GM18907 (cell line): ENCODE measurements at regions not wholly inside any gene's neighbourhood (a gene's known extent, or its start where the extent isn't known, plus 50 kb on each side); places are given as distances from the start of the nearest gene placed in this dataset.
"Not testable (repeated sequence)": the region's sequence is repeated elsewhere in the genome, so short reads cannot be mapped to it uniquely, and the experiment has no call there.

Source experiments
- ATAC-seq: cut with Tn5 transposase; IDR thresholded peaks from one replicate; pipeline ENCODE4 v1.9.1; 2021; ENCODE audit warnings: mild to moderate bottlenecking, moderate library complexity; ENCODE audit not compliant: unreplicated experiment

GRCh38 chr1:201719812-201720521, 109.0 kb upstream of the IPO9 start:
- ATAC-seq: no peak

DNA sequence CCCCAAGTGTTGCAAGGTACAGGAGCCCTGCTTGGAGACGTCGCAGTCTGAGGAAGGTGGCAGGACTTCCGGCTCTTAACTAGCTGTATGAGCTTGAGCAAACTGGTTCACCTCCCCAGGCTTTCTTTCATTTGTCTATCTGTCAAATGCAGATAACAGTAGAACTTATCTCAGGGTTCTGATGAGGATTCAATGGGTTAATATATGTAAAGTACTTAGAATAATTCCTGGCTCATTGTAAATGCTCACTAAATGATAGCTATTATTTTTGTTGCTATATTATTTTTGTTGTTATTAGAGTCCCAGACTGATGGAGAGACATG, 108.5 kb upstream of the IPO9 start:
- ATAC-seq: no peak

DNA sequence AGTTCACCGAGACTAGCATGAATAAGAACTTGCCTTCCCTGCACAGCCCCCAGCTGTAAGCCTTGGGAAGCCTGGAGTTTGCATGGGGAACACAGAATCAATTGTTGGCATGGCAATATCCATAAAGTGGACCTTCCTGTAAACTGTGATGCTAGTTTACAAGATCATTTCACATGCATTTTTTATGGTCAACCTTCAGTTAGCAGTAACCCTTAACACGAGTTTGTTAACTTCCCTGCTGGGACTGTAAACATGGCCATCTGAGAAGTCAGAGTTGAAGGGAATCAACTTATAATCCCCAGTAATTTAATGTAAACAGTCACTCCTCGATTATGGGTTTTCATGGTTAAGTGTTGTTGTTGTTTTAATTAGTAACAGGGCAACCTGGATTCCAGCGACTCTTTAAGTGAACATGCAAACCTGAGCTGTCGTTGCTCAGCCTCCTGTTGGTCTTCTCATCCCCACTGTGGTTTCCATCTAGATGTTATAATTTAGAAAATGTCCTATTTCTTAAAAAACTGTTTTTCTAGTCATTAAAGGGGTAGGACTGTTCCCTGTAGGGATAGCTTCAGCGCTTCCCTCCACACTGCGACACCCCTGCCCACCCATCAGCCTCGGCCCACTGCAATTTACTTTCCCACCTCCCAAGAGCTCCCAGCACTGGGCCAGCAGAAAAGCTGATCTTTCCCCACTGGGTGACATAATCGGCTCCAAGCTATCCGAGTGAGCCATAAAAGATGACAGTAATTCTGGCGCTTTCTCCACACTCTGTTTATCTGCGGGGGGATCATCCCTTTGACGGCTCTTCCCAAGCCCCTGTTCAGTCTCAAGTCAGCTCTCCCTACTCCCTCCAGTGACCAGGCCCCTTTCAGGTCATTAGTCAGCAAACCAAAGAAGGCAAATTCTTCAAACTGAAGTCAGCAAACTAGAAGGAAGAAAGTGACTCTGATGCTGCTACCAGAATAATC, 107.6 kb upstream of the IPO9 start:
- no peak for ATAC-seq

DNA sequence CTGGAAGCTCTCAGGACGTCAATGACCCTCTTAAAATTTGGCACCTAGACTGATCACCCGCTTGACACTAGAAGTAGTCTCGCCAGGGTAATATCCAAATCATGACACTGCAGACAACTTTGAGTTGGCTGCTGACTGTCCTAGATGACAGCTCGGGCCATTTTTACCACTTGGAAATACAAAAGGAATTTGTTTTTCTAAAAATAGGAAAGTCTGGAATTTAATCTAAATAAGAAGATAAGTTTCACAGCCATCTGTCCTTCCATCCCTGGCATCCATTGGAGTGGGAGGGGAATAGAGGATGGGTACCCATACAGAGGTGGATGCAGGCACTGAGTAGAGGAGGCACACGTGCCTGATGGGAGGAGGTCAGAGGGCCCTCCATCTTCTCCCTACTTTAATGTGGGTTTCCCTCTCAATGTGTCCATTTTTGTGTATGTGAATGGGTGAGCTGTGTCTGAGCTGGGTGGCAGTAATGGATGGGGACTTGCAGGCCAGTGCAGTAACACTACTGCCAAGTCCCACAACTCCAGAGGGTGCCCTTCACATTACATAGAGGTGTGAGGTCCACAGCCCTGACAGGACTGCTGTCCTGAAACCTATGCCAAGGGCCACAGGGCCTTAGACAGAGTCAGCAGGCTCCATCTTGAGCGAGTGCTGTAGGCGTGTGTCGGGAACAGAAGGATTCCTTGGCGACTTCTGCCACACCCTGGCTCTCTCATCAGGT, 104.8 kb upstream of the IPO9 start:
- no peak for ATAC-seq

GRCh38 chr1:201724766-201725118, 104.2 kb upstream of the IPO9 start:
- ATAC-seq: no peak

DNA sequence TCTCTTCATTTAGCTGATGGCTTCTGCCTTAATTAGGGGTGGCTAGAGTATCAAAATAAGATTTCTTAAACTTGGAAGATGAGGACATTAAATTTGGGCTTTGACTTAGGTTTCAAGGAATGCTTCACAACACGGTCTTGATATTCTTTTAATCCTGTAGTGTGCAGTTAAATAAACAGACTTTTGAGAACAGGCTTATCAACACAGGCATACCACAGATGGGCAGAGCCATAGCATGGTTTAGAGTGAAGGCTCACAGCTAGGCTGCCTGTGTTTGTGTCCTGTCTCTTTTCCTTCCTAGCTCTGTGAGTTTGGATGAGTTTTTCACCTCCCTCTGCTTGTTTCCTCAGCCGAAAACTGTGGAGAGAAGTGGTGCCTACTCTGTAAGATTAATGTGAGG, 102.3 kb upstream of the IPO9 start:
- no peak for ATAC-seq

- ATAC-seq: no peak
These were observed 100.2 kb upstream of the IPO9 start for GRCh38 chr1:201728731-201729130.

DNA sequence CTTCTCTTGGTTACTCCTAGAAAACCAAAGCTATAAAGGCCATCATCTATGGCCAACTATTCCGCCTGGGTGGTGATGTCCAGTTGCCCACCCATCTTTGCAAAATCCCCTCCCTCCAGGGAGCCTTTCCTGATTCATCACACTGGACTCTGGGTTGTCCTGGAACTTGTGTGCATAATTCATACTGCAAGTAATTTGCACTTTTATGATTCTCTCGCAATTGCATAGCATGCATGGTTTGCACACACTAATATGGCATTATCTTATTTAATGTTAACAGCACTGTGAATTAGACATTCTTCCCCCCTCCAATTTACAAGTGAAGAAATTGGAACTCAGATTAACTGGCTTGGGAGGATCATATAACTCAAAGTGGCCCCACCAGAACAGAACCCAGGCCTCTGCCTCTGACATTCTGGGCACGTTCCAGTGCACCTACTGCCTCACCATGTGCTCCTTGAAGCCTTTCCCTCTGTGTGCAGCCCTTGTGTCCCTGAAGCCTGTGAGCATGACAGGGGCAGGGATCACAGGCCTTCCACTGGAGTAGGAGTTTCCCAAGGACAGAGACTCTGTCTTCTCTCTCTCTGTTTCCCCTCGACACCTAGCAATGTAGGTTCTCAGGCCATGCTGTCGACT, 98.9 kb upstream of the IPO9 start:
- no peak for ATAC-seq

GRCh38 chr1:201730611-201731010, 98.3 kb upstream of the IPO9 start:
- no peak for ATAC-seq

- ATAC-seq: no peak
These were observed 97.8 kb upstream of the IPO9 start for GRCh38 chr1:201731142-201731541.

DNA sequence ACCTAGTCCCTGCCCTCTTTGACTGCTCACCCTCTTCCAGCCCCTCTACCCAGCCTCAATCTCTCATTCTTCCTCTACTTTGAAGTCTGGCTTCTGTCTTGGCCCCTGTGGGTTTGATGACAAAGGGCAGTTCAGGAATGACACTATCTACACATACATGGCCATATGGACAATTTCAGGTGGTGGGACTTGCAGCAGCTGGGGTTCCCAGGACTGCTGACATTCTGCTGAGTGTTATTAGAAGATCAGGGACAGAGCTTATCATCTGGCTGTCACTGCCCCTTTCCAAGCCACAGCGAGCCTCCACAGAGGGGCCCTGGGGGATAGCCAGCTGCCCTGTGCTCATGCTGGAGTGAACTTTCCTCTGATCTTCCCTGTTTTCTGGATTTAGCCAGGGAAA, 97.4 kb upstream of the IPO9 start:
- ATAC-seq: no peak

GRCh38 chr1:201732351-201732750, 96.6 kb upstream of the IPO9 start:
- no peak for ATAC-seq

DNA sequence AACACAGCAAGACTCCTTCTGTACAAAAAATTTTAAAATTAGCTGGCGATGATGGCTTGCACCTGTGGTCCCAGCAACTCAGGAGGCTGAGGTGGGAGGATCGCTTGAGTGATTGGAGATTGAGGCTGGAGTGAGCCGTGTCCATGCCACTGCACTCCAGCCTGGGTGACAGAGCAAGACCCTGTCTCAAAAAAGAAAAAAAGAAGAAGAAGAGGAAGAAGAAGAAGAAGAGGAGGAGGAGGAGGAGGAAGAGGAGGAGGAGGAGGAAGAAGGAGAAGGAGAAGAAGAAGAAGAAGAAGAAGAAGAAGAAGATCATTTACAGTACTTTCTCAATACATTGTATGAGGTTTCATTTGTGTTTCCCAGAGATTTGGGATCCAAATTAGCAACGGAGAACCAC, 94.7 kb upstream of the IPO9 start:
- not testable (repeated sequence) for ATAC-seq

GRCh38 chr1:201734786-201735185, 94.2 kb upstream of the IPO9 start:
- no peak for ATAC-seq

GRCh38 chr1:201736707-201737320, 92.1 kb upstream of the IPO9 start:
- ATAC-seq: no peak

DNA sequence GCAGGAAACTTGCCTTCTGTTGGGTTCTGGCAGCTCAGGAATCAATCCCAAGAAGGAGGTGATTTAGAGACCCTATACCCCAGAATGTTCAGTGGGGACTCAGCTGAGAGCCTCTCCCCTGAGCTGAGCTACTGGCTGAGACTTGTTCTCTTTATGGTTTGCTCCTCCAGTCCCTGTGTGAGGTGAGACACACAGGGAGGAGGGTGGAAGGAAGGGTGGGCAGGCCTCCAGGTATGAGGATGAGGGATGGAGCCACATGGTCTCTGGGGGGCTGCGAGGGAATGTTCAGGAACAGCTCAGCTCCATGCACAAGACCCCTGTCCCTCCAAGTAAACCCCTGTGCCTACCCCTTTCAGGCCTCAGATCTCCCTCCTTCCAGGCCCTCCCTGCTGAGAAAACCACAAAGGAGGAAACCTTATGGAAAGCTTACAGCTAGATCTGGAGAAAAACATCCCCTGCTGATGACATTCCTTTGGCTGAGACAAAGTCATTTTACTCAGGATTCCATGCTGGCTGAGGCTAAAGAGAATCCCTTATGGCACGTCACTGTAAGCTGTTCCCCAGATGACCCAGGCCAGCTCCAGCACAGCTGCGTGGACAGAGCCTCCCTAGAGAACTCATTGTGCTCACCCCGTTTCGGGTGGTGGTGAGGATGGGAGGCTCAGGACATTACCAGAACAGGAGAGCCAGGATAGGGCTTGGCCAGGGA, 91.5 kb upstream of the IPO9 start:
- no peak for ATAC-seq

DNA sequence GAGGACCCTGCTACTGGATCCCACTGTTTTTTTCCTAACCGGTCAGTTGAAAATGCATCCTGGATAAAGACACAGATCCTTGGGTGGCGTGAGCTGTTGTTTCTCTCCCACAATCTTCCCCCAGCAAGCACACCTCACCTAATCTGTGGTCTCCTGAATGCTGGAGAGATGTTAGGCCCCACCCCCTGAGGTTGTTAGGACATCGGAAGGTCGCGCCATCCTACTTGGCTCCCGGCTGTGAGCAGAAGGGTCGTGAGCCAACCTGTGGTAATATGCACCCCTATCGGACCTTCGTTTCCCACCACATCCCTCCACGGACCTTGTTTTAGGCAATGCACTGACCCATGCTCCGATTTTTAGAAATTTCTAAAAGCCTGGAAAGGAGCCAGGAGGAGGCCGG, 89.9 kb upstream of the IPO9 start:
- ATAC-seq: no peak

DNA sequence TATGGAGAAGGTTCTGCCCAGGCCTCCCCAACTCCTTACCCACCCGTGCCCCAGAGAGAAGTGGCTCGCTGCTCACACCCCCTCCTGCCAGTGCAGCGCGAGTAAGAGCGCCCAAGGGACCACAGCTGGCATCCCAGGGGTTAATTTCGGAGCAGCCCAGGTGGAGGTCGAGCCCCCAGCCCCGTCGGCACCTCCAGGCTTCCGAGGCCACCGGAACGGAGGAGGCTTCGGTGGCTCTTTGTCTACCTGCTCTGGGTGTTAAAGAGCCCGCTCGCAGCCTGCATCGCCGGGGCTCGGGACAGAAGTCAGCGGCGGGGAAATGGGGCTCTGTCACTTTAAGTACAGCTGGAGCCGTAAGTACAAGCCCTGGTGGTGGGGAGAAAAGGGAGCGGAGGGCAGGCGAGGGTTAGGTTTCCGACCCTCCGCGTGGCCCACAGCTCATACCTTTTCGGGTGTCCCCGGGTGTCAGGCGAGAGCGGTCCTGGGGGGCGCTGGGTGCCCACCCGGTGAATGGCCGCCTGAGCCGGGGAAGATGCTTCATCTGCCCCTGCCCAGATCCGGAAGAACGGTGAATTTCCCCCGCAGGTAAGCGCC, 89.4 kb upstream of the IPO9 start:
- no peak for ATAC-seq

DNA sequence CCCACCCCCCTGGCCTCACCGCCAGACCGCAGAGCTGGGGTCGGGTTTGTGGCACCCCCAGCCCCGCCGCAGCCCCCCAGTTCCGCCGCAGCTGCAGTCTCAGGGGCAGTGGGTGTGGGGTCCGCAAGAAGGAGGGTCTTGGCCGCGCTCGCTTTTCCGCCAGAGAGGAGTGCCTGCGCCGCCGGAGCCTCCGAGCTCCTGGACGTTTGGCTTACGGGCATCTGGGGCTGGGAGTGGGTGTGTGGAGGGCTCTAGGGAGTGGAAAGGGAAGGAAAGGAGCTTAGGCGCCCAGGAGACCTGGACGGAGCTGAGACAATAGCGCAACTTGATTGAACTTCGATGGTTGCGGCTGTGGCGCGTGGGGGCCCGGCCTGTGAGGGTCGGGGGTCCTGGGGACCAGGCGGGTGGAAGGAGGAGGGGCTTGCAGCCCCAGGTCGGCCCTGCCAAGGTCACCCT, 88.8 kb upstream of the IPO9 start:
- no peak for ATAC-seq

DNA sequence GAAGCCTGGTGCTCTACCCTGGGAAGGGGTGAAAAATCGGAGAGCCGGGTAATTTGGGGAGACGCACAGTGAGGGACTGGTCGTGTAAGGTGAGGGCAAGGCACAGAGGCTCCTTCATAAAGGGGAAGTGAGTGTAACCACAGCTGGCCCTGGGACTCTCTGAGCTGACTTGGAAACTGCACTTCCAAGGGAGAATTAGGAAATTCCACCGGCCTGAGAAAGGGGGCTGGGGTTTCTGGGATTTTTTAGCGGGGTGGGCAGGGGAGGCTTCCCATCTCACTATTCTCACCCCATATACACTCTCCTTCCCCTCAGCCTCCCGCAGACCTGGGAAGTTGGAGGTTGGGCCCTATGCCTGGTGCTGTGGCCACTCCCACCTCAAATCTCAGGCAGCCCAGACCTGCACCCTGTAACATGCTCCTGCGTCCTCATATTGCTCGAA, 88.3 kb upstream of the IPO9 start:
- ATAC-seq: no peak
